GM12878 (cell line): ENCODE measurements at regions not wholly inside any gene's neighbourhood (a gene's known extent, or its start where the extent isn't known, plus 50 kb on each side); places are given as distances from the start of the nearest gene placed in this dataset.

Source experiments
- ATAC-seq: fragments of 200-7000 bp; cut with Tn5 transposase; 3 replicates; pipeline ENCODE4 v1.9.1; 2020; ENCODE audit warnings: mild to moderate bottlenecking, moderate library complexity
- BruUV-seq: library from RNA; stranded (reverse); fragments of 400-500 nt; replicated peaks from 2 replicates; lab custom pipeline; 2021; lab: Mats Ljungman, UMichigan
- CTCF ChIA-PET: fragments of 300-600 bp; sonication (Branson Sonifier 250); formaldehyde crosslinking; extraction: SDS; loops from one replicate; lab custom pipeline; 2021; ENCODE audit warnings: inconsistent platforms; lab: Yijun Ruan, JAX
- POLR2A ChIA-PET: fragments of 350-600 bp; formaldehyde crosslinking; extraction: SDS; loops from one replicate; lab custom pipeline; 2021; ENCODE audit warnings: inconsistent platforms; lab: Charles Lee
- RAD21 ChIA-PET: fragments of 300-600 bp; sonication (Branson Sonifier 250); formaldehyde crosslinking; loops from one replicate; lab custom pipeline; 2023; ENCODE audit warnings: antibody characterized with exemption; ENCODE audit not compliant: unreplicated experiment; lab: Charles Lee
- SMC1A ChIA-PET: fragments of 300-600 bp; sonication (Branson Sonifier 250); formaldehyde crosslinking; loops from one replicate; lab custom pipeline; 2023; ENCODE audit not compliant: unreplicated experiment, uncharacterized antibody; lab: Charles Lee
- DNase-seq: peaks from one replicate; pipeline ENCODE4 v3.0.0-alpha.2; 2011; ENCODE audit warnings: low read depth, low spot score
- FAIRE-seq: peaks from 3 replicates; lab custom pipeline; 2011; peaks lifted over from hg19 to GRCh38; lab: Jason Lieb, UNC
- H2AFZ ChIP-seq: 2 replicates; pipeline ENCODE4 v1.6.0; 2011; ENCODE audit warnings: low read depth, low read length, control low read depth; ENCODE audit not compliant: control insufficient read depth
- H3K27ac ChIP-seq: 2 replicates; pipeline ENCODE4 v1.5.1; 2011; ENCODE audit warnings: control low read depth; ENCODE audit not compliant: control insufficient read depth, insufficient read depth
- H3K27me3 ChIP-seq, 2 experiments: replicated peaks in 1 of 2; 2 replicates each; pipeline versions ENCODE4 v1.6.0 to v1.6.1; 2011; ENCODE audit warnings: low read length in 1 of 2; ENCODE audit not compliant: control insufficient read depth in 2 of 2, insufficient read depth in 2 of 2
- H3K36me3 ChIP-seq, 2 experiments: 2 replicates each; pipeline ENCODE4 v1.5.1; 2011; ENCODE audit warnings: low read length in 1 of 2; ENCODE audit not compliant: control insufficient read depth in 2 of 2, insufficient read depth in 2 of 2
- H3K4me1 ChIP-seq: 2 replicates; pipeline ENCODE4 v1.6.1; 2011; ENCODE audit warnings: mild to moderate bottlenecking, low read length, moderate library complexity, mixed read lengths; ENCODE audit not compliant: control insufficient read depth, insufficient read depth
- H3K4me2 ChIP-seq: 2 replicates; pipeline ENCODE4 v1.6.0; 2011; ENCODE audit warnings: control low read depth; ENCODE audit not compliant: control insufficient read depth, insufficient read depth
- H3K4me3 ChIP-seq: fragments of 200-600 bp; sonication (generic); 2 replicates; pipeline ENCODE4 v1.5.1; 2016
- H3K79me2 ChIP-seq: 2 replicates; pipeline ENCODE4 v1.6.0; 2011; ENCODE audit warnings: low read length; ENCODE audit not compliant: control insufficient read depth, insufficient read depth
- H3K9ac ChIP-seq: 2 replicates; pipeline ENCODE4 v1.8.0; 2011; ENCODE audit warnings: low read length, control low read depth, mixed read lengths; ENCODE audit not compliant: control insufficient read depth, insufficient read depth
- H3K9me3 ChIP-seq: replicated peaks from 3 replicates; pipeline ENCODE4 v1.5.1; 2011; ENCODE audit warnings: mild to moderate bottlenecking, low read length; ENCODE audit not compliant: control insufficient read depth, insufficient read depth
- H4K20me1 ChIP-seq: 2 replicates; pipeline ENCODE4 v1.6.0; 2011; ENCODE audit not compliant: control insufficient read depth, insufficient read depth
- CBFB ChIP-seq: IDR thresholded peaks from 2 replicates; pipeline ENCODE4 v1.6.1; 2016; ENCODE audit warnings: antibody characterized with exemption, low read depth
- CBX5 ChIP-seq: sonication (generic); IDR thresholded peaks from 2 replicates; pipeline ENCODE4 v1.6.1; 2016; ENCODE audit warnings: low read depth, moderate library complexity, mild to moderate bottlenecking, inconsistent platforms
- FOS ChIP-seq: IDR thresholded peaks from 3 replicates; pipeline ENCODE4 v1.6.1; 2011; ENCODE audit warnings: borderline replicate concordance; ENCODE audit not compliant: insufficient read length; ENCODE audit errors: extremely low read depth
- NR2C1 ChIP-seq: fragments of 450-650 bp; IDR thresholded peaks from 2 replicates; pipeline ENCODE4 v1.6.1; 2017; ENCODE audit warnings: antibody characterized with exemption, mild to moderate bottlenecking, moderate library complexity
- SIX5 ChIP-seq: IDR thresholded peaks from 2 replicates; pipeline ENCODE4 v1.6.1; 2011; ENCODE audit warnings: mild to moderate bottlenecking, low read depth, low read length, moderate library complexity; ENCODE audit not compliant: severe bottlenecking
- STAT1 ChIP-seq: fragments of 450-650 bp; conservative IDR thresholded peaks from 2 replicates; pipeline ENCODE4 v1.6.1; 2014; ENCODE audit warnings: antibody characterized with exemption, mild to moderate bottlenecking
- SUZ12 ChIP-seq: fragments of 200-600 bp; sonication (generic); IDR thresholded peaks from one replicate; pipeline ENCODE4 v1.6.1; 2018; ENCODE audit warnings: antibody characterized with exemption, mild to moderate bottlenecking; ENCODE audit not compliant: unreplicated experiment
- YY1 ChIP-seq: IDR thresholded peaks from 2 replicates; pipeline ENCODE4 v1.6.1; 2011; ENCODE audit warnings: low read depth, mild to moderate bottlenecking, low read length
- ZNF274 ChIP-seq: IDR thresholded peaks from one replicate; pipeline ENCODE4 v1.8.0; 2011; ENCODE audit not compliant: insufficient read length, insufficient read depth
- WGBS: methylation state at CpG from one replicate; pipeline ENCODE4 v1.1.6; 2016; ENCODE audit warnings: low lambda C conversion rate; ENCODE audit not compliant: insufficient replicate concordance, insufficient coverage; ENCODE audit errors: missing lambda C conversion rate; 5-methylcytosine and 5-hydroxymethylcytosine counted together
- in situ Hi-C: fragments of 300-500 bp; cut with MboI; formaldehyde crosslinking; loops from 9 replicates; pipeline ENCODE4 v1.14.3; 2018; ENCODE audit warnings: mixed read lengths
- intact Hi-C: fragments of 100-400 bp; cut with micrococcal nuclease; formaldehyde crosslinking; loops from one replicate; pipeline ENCODE4 v1.14.2; 2022; ENCODE audit not compliant: unreplicated experiment
- TF ChIP-seq, protein P1 (sequence below): fragments of 450-650 bp; IDR thresholded peaks from 2 replicates; pipeline ENCODE4 v1.6.1; 2017; ENCODE audit warnings: mild to moderate bottlenecking, moderate library complexity
- TF ChIP-seq, protein P2 (sequence below): IDR thresholded peaks from 2 replicates; pipeline ENCODE4 v1.6.1; 2011; ENCODE audit warnings: low read depth, mild to moderate bottlenecking, low read length, moderate library complexity, borderline replicate concordance; ENCODE audit errors: extremely low read depth
- TF ChIP-seq, protein P3 (sequence below): fragments of 150-350 bp; IDR thresholded peaks from 2 replicates; pipeline ENCODE4 v1.6.1; 2016; ENCODE audit warnings: low read depth, low read length

DNA sequence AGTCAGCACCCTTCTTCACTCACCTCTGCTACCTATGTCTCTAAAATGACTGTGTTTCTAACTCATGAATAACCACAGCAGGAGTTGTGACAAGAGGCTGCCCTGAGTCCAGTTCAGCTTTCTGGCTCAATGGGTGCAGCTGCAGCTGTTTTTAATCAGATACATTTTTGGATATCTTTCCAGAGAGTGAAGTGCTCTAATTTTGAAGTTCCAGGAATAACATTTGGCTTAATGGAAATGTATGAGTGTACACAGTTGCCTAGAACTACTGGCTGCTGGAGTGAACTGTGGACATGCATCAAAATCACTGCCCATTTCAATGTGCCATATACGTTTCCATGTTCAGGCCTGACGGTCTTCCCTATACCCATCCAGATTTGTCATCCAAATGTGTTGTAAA lies 769.5 kb upstream of the ANO3 start:
- RAD21 ChIA-PET = no interaction called here
- ATAC-seq (no peak), DNase-seq (no peak), FAIRE-seq (no peak)
- Histone ChIP-seq H3K36me3 (no peaks in the 10 kb centered on the region), H3K9me3 (no peaks in the 10 kb centered on the region), H3K4me3 (no peak overlapping the region), H3K79me2 (no peaks in the 10 kb centered on the region), H3K27me3 (no peaks in the 10 kb centered on the region), H3K9ac (no peak overlapping the region), H3K4me1 (no peaks in the 10 kb centered on the region), H4K20me1 (no peaks in the 10 kb centered on the region), H3K4me2 (no peak overlapping the region), H2AFZ (no peak overlapping the region), H3K27ac (no peak overlapping the region)
- TF ChIP-seq SUZ12 = no peak
- TF ChIP-seq STAT1 = no peak
- no peak for TF ChIP-seq CBX5
- SMC1A ChIA-PET = no interaction called here
- BruUV-seq = no TSS peak
- in situ Hi-C loops = no loop called here
- 57% methylated on average over 2 of the region's 2 CpGs for WGBS
- POLR2A ChIA-PET = no interaction called here
- CTCF ChIA-PET = no interaction called here
- intact Hi-C loops = no loop called here

DNA sequence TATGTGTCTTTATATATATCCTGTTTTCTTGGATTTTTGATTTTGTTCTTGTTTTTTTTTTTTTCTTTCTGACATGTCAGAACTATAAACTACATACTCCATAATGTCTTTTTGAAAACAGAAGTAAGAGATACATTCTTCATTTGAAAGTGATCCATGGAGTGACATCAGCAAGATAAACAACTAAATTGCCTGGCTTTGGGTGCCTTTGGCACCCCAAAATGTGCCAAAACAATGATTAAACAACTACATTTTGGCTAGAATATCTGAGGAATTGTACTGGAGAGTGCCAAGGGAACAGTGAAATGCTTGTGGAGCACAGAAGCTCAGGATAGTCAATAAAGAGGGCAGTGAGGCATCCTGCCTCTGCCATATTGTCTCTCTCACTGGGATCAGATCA lies 766.1 kb upstream of the ANO3 start:
- POLR2A ChIA-PET = no interaction called here
- no peak for FAIRE-seq
- no peak for TF ChIP-seq FOS
- TF ChIP-seq, protein P1, sequence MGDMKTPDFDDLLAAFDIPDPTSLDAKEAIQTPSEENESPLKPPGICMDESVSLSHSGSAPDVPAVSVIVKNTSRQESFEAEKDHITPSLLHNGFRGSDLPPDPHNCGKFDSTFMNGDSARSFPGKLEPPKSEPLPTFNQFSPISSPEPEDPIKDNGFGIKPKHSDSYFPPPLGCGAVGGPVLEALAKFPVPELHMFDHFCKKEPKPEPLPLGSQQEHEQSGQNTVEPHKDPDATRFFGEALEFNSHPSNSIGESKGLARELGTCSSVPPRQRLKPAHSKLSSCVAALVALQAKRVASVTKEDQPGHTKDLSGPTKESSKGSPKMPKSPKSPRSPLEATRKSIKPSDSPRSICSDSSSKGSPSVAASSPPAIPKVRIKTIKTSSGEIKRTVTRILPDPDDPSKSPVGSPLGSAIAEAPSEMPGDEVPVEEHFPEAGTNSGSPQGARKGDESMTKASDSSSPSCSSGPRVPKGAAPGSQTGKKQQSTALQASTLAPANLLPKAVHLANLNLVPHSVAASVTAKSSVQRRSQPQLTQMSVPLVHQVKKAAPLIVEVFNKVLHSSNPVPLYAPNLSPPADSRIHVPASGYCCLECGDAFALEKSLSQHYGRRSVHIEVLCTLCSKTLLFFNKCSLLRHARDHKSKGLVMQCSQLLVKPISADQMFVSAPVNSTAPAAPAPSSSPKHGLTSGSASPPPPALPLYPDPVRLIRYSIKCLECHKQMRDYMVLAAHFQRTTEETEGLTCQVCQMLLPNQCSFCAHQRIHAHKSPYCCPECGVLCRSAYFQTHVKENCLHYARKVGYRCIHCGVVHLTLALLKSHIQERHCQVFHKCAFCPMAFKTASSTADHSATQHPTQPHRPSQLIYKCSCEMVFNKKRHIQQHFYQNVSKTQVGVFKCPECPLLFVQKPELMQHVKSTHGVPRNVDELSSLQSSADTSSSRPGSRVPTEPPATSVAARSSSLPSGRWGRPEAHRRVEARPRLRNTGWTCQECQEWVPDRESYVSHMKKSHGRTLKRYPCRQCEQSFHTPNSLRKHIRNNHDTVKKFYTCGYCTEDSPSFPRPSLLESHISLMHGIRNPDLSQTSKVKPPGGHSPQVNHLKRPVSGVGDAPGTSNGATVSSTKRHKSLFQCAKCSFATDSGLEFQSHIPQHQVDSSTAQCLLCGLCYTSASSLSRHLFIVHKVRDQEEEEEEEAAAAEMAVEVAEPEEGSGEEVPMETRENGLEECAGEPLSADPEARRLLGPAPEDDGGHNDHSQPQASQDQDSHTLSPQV = no peak
- TF ChIP-seq ZNF274 = no peak
- TF ChIP-seq SIX5 = no peak
- TF ChIP-seq CBFB = no peak
- TF ChIP-seq, protein P2, sequence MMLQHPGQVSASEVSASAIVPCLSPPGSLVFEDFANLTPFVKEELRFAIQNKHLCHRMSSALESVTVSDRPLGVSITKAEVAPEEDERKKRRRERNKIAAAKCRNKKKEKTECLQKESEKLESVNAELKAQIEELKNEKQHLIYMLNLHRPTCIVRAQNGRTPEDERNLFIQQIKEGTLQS = no peak
- no peak for TF ChIP-seq NR2C1
- no peak for TF ChIP-seq YY1
- TF ChIP-seq, protein P3, sequence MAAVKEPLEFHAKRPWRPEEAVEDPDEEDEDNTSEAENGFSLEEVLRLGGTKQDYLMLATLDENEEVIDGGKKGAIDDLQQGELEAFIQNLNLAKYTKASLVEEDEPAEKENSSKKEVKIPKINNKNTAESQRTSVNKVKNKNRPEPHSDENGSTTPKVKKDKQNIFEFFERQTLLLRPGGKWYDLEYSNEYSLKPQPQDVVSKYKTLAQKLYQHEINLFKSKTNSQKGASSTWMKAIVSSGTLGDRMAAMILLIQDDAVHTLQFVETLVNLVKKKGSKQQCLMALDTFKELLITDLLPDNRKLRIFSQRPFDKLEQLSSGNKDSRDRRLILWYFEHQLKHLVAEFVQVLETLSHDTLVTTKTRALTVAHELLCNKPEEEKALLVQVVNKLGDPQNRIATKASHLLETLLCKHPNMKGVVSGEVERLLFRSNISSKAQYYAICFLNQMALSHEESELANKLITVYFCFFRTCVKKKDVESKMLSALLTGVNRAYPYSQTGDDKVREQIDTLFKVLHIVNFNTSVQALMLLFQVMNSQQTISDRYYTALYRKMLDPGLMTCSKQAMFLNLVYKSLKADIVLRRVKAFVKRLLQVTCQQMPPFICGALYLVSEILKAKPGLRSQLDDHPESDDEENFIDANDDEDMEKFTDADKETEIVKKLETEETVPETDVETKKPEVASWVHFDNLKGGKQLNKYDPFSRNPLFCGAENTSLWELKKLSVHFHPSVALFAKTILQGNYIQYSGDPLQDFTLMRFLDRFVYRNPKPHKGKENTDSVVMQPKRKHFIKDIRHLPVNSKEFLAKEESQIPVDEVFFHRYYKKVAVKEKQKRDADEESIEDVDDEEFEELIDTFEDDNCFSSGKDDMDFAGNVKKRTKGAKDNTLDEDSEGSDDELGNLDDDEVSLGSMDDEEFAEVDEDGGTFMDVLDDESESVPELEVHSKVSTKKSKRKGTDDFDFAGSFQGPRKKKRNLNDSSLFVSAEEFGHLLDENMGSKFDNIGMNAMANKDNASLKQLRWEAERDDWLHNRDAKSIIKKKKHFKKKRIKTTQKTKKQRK = no peak

More for the DNA sequence above, 766.1 kb upstream of the ANO3 start:
- Histone ChIP-seq H3K9me3 (no peaks in the 10 kb centered on the region), H3K4me3 (no peak overlapping the region), H3K36me3 (no peaks in the 10 kb centered on the region), H3K9ac (no peak overlapping the region), H2AFZ (no peak overlapping the region), H3K27ac (no peak overlapping the region), H3K27me3 (no peaks in the 10 kb centered on the region), H3K4me2 (no peak overlapping the region), H4K20me1 (no peaks in the 10 kb centered on the region), H3K4me1 (no peaks in the 10 kb centered on the region), H3K79me2 (no peaks in the 10 kb centered on the region)
- SMC1A ChIA-PET = interaction anchor here (0.7 kb wide), 1 partner anchor 9 kb away, joined by 3 read pairs; no protein-coding TSS in a partner anchor
- RAD21 ChIA-PET = no interaction called here
- in situ Hi-C loops (no loop called here), intact Hi-C loops (no loop called here)
- CTCF ChIA-PET = no interaction called here
- BruUV-seq = no TSS peak
- ATAC-seq (no peak), DNase-seq (no peak)
